ENCODE measurements at regions not wholly inside any gene's neighbourhood (a gene's known extent, or its start where the extent isn't known, plus 50 kb on each side); places are given as distances from the start of the nearest gene placed in this dataset.

DNA sequence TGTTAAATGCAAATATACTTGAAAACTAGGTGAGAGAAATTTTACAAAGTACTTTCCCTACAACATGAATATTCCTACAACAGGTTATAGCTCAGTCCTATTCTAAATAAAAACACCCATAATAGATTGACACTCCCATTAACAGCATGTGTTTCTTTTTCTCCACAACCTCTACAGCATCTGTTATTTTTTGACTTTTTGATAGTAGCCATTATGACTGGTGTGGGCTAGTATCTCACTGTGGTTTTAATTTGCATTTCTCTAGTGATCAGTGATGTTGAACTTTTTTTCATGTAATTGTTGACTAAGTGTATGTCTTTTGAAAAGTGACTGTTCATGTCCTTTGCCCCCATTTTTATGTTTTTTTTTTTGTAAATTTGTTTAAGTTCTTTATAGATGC, 1506.1 kb upstream of the CDH9 start:
- no peak for DNase-seq

DNA sequence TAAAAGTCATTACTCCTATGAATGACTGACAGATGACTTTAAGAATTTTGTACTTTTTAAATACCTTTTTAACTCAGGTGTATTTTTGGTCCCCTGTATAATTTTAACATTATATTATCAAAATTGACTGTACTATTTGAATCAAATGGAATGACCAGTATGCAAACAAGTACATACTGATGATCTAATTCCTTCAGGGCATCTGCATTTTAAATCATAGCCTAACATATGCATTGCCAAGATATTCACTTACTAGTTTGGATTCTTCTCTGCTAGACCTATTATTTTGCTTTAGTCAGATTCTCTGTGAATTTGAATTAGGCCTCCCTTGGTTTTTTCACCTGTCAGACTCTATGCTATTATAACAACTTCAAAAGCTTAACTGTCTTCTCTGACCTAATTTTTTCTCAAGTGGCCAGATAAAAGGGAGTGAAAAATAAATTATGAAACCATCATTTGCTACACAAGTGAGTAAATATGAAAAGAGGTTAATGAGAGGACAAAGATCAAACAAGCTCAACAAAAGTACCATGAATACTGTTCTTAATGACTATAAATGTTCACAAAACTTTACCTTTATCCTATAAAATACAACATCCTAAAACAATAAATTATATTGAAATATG, 1505.2 kb upstream of the CDH9 start:
- DNase-seq, result no peak

DNA sequence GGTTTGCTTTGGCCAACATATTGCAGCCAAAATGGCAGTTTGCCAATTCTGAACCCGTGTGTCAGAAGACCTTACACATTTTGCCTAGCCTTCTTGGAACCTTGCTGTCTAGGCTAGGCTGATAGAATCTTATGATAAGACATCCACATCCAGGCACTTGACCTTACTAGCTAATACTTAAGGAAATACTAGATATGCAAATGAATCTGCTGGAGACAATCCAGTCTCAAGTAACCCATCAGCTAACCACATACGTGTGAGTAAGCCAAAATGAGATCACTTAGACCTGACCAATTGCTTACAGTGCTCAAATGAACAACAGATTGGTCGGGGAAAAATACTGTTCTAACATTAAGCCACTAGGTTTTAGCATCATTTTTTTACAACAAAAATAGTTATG, 1504.6 kb upstream of the CDH9 start:
- no peak for DNase-seq

DNA sequence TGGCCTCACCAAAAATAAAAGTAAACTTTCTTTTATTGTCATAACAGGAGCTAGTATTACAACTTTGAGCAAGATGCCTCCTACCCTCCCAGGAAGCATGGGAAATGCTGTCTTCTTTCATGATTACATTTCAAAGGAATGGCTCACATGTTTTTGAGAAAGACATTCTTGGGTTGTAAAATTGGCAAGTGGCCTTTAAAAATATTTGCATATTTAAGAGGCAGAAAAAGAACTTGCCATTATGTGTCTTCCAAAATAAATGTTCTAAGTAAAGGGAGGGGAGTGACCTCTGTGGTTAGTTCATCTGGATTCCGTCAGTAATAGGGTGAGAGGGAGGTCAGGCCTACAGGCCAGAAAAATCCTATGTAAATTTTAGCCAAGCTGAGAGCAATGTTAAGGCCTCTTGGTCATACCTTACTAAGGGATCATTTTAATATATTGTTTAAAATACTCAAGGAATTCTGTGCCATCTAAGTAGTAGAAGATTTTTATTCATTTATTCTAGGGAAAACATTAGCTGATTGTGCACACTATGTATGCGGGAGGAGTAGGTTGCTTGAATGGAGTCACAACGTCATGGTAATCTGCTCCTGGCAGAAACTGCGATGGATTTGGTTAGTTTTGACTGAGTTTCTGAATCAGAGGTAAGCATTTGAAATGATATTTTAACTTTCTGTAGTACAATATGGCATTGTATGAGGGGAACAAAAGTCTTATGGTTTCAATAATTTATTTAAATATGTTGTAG, 1485.7 kb upstream of the CDH9 start:
- DNase-seq, result no peak

DNA sequence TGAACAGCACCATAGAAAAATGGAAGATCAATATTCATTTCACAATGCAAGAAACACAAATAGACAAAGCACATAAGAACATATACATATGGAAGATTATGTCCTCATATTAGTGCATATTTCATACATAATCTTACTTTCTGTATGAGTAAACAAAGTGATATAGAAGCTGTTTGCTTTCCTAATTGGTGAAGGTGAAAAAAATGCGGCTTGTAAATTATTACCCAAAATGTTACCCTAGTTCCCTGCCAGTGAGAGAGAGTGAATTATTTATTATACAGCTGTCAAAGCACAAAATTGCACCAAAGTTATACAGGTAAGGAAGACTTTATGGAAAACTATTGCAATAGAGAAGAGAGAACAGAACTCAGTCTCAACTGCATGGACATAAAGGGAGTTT, 1485.0 kb upstream of the CDH9 start:
- no peak for DNase-seq

DNA sequence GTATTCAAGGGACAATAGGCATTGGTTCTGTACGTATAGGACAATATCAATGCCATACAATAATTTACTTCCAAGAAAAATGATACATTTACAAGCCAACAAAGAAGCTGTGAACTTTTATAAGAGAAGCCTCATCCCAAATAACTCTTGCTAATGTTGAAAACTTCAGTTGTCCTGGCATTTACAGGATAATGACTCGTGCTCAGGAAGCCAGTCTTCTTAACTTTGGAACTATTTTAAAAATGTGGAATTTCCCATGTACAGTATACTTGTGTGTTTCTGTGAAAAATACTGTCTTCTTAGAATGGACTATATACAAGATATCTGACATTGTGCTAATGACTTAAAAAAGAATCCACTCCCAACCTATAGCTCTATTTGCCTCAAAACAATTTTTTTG, 1479.3 kb upstream of the CDH9 start:
- DNase-seq, result no peak

DNA sequence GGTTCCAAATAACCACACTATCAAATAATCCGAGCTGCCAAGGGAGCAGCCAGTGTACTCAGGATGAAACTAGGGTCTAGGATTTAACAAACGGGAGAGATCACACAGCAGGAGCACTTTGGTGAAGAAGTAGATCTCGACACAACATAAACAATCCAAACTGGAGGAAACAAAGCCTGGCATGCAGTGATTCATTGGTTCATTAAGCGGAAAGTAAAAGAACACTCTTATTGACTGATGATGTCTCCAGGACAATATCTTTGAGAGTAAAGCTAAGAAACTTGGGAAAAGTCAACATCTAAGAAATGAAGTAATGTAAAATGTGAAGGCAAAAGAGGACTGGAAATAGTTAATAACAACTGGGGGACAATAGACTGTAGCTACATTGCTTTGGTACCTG, 1478.3 kb upstream of the CDH9 start:
- DNase-seq, result no peak

DNA sequence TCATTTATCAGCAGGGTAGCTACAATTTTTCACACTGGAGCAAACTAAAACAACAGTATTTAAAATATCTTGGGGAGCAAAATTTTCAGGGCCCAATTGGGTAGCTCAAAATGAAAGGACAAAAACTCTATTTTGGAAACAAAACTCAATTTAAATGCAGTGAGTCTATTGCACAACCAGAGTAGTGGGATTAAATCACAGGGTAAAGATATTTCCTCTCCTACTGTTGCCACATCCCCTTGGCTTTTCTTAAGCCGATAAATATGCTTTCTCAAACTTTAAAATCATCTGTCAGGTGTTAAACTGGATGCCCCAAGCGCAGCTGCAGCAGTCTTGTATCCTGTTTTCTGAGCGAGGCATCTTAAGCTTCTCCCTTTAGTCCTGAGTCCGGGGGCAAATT, 1474.3 kb upstream of the CDH9 start:
- DNase-seq, result no peak

DNA sequence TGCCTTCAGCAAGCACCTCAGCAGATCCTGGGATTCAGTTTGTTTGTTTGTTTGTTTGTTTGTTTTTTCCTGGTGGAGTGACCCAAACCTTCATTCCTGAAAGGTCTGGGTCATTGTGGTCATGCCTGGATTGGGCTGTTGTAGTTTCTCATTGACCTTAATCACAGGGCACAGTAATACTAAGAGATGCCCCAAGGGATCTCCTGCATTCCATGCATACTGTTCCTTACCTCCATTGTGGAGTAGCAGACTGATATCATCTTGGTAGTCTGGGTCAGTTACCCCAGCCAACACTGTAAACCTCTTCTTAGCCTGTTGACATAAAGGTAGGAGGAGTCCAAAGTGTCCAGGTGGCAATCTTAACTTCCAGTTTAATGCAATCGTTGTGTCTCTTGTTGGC, 1466.7 kb upstream of the CDH9 start:
- no peak for DNase-seq

DNA sequence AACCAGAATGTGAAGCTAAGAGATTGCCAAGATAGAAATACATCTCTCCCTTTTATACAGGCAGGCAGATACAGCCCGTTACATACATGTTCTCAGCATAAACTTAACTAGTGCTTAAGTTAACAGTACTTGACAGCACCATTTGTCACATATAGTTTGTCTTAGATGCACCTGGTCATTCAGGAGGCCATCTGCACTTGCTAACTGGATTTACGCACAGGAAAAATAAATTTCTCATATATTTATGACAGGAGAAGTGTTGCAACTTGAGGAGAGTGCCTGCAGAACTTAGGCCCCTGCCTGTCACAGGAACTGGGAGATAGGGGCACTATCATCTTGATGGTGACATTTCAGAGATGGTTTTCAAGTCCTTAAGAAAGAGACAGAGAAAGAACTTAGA, 1462.1 kb upstream of the CDH9 start:
- DNase-seq, result no peak

DNA sequence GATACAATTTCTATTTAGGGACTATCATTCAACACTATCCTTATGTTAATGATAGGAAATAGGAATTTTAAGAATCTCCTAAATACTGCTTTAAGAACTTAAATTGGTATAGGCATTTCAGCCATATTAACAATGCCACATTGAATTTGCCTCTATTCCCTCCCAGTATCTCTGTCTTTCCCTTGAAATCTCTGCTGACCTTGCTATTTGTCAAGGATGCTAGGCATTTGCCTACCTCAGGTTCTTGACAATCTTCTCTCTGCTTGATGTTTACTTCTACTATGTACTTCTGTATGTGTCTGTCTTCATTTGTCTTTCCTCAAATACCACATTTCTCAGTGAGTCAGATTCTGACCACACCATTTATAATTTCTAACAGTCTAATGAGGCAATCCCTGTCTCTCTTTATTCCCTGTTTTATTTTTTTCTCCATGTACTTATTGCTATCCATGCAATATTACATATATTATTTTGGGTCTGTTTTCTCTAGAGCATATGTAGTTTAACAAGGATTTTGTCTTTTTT, 1461.4 kb upstream of the CDH9 start:
- no peak for DNase-seq

DNA sequence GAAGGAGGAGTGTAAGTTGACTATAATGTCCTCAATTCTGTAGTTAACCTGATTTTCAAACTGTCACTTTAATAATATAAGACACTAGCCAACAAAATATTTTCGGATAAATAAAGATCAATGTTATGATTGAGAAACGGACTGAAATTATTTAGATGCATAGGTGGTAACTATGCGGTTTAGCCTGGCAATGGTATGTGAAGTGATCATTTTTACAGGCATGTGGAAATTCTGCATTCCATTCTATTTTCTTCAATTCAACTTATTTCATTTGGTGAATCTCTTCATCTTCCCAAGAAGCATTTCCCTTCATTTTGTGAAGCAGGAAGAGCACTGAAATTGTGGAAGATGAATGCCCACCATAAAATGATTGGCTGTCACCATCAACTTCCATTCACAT, 1457.5 kb upstream of the CDH9 start:
- no peak for DNase-seq

DNA sequence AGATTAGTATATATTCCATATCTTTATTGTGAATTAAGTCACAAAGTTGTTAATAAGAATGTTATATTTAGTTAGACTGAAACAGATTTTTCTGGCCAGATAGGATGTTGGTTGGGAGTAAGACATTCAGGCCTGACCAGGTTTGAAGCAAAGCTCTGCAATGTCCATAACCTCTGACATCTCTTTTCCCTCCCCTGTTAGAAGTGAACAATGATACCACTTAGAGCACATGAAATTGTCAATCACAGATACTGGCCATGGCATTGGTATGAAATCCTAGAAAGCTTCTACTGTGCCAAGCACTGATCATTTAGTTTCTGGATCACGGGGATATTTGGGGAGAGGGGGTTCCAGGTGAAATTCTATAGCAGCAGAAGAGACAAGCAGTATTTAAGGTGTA, 1455.1 kb upstream of the CDH9 start:
- DNase-seq, result no peak

DNA sequence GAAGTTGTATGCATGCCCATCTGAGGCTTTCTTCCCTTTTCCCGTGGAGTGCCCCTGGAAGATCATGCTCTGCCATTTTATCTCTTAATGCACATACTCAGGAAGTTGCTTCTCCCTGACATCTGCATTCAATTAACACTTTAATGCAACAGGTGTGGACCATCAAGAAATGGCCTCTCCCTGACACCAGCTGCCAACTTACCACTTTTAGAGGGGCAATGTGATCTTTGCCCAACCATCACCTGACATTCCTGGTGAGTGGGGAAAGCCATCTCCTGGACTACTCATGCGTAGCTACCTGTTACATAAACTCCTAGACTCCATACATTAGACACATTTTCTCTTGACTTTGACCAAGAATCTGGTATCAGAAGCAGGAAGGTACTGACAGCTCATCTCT, 1450.4 kb upstream of the CDH9 start:
- DNase-seq, result no peak

DNA sequence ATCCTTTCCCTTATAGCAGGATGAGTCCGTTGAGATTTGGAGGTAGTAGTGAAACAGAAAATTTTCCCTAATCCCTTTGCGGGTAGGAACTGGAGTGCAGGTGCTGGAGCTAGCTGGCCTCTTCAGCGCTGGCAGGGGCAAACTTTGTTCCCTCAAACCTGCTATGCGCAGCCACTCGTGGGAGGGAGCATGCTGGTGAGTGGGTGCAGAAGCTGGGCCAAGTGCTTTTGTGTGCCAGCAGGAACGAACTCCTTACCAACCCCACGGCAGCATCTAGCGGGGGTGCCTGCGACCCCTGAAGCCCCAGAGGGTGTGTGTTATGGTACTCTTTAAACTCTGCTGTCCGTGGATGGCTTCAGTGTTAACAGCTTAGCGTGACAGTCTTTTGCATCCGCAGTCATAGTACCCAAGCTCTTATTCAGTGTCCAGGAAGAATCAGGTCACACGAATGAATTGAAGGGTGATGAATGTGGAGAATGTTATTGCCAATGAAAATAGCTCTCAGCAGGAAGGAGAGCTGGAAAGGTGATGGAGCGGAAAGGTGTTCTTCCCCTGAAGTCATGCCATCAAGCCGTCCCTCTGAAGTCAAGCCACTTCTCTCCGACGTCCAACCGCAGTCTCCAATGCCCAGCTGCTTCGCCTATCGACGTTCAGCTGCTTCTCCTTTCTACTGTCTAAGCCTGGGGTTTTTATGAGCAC, 1445.1 kb upstream of the CDH9 start:
- no peak for DNase-seq

DNA sequence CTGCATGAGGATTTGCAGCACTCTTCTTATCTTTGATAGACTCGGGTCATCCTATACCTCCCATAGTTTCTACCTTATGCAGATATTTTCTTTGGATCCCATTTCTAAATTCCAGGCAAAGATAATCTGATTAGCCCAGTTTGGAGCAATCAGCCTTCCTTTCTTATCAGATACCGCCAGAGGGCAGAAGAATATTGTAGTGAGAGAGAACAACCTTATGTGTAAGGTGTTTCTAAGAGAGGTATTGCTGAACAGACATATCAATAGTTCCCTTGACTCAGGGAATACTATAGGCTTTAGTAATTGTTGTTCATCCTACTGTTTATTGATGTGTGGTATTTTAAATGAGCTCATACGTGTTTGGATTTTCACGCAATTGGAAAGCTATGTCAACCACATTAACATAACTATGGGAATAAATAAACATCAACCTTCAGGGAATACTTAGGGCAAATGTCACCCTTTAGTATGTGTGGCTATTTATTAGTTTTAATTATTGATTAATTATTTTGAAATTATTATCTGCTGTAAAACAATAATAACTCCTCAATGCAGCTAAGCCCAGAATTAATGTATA, 1435.2 kb upstream of the CDH9 start:
- DNase-seq, result no peak

DNA sequence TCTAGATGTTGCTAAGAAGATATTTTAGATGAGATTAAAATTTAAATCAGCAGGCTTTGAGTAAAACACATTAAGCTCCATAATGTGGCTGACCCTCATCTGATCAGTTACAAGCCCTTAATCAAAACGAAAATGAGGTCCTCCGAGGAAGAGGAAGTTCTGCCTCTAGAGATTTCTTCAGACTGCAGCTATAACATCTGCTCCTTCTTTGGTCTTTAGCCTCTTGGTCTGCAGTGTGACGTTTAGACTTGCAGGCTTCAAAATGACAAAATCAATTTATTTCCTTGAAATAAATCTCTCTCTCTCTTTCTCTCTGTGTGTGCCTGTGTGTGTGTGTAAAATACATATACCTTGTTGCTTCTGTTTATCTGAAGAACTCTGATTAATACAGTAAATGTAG, 1429.8 kb upstream of the CDH9 start:
- no peak for DNase-seq

DNA sequence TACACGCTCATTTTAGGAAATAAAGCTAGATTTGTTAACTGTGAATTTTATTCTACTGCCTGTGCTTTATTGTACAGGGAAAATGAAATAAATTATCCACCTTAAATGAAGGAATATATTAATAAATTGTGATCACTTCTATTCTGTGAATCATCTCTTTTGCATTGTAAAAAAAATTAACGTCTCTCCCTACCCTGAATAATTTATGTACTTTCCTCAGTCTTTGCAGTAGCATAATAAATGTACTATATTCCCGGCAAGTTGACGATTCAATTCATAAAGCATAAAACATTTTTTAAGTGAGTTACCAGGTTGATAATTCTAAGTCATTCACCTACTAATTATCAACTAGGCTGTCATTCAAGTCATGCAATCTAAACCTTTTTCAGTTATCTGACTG, 1425.3 kb upstream of the CDH9 start:
- no peak for DNase-seq

DNA sequence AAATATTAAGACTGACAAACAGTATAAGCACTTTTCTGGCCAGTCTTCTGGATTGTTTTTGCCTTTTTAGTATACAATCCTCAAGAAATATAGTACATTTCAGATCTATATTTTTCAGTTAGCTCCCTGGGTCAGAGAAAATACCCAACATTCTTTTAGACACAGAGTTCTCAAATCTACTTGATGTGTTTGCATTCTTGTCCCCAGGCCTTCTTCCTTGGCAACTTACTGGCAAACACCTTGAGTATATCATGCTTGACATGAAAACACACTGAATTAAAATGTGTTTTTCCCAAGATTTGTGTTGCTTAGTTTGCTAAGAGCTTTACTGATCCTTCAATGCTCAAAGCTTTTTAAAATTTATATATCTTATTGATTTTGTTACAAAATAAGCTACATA, 1413.1 kb upstream of the CDH9 start:
- no peak for DNase-seq

DNA sequence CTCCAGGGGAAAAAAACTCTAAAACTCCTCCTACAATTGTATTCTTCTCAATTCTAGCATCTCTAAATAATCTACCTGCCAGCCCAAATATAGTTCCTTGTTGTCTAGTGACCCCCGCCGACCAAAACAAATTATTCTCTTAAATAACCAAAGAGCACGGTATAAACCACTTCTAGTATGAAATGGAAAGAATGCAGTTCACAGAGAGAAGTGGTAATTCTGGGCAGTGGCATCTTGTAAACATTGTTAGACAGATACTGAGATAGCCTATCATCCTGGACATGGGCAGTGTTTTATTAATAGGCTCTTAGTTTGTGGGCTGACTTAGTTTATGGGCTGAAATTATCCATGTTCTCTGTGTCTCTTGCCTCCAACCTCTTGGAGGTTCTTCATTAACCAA, 1412.6 kb upstream of the CDH9 start:
- DNase-seq, result no peak

DNA sequence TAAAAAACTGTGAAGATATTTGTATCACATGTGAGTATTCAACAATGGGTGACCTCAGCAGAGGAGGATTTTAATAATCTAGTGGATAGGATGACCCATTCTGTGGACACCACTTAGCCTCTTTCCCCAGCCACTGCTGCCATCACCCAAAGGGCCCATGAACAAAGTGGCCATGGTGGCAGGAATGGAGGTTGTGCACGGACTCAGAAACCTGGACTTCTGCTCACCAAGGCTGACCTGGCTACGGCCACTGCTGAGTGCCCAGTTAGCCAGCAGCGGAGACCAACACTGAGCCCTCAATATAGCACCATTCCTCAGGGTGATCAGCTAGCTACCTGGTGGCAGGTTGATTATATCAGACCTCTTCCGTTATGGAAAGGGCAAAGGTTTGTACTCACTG, 1410.4 kb upstream of the CDH9 start:
- no peak for DNase-seq

DNA sequence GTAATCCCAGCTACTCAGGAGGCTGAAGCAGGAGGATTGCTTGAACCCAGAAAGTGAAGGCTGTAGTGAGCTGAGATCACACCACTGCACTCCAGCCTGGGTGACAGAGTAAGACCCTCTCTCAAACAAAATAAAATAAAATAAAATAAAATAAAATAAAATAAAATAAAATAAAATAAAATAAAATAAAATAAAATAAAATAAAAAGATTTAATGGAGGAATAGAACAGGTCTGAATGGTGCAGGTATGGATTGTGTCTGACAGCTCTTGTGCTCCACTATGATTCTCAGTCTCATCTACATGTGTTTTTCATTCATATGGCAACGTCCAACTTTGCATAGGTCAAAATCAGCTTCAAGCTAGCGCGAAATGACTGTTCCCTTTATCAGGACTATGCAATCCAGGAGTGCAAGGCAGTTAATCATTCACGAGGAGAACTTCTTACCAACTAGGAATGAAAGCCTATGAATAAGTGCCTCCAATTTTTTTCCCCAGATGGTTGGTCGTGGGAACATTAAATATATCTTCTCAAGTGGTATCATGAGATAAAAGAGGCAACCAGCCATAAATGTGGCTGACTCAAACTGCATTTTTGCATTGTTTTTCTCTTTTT, 1392.3 kb upstream of the CDH9 start:
- no peak for DNase-seq

DNA sequence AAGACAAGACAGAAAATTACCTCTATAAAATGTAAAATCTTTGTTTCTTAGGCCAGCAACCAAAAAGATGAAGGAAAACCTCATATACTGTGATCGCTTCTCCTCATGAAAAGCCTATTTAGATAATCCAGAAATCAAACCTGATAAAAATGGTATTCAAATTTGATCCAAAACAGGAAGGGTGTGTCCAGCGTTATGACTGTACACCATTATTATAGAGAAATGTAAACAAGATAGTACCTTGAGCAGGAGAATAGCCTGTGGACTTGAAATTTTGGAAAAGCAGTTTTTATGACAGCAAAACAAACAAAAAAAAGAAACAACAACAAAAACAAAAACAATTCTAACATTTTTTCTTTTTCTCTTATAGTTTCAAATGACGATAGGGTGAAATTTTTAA, 1382.8 kb upstream of the CDH9 start:
- DNase-seq, result no peak

All from effector CD8-positive, alpha-beta T cell (primary cell).